ENCODE measurements at regions not wholly inside any gene's neighbourhood (a gene's known extent, or its start where the extent isn't known, plus 50 kb on each side); places are given as distances from the start of the nearest gene placed in this dataset.

GRCh38 chr1:114289824-114290223 is 136.2 kb upstream of the SYT6 start:
- TF ChIP-seq POLR2AphosphoS5 (IDR thresholded peaks at IDR 0.05) (no peak), POLR2A (IDR thresholded peaks at IDR 0.05) (no peak), CTCF (IDR thresholded peaks at IDR 0.05) (no peak)

Data from stomach (tissue), 4 donors.